SK-N-SH (cell line): ENCODE measurements at regions not wholly inside any gene's neighbourhood (a gene's known extent, or its start where the extent isn't known, plus 50 kb on each side); places are given as distances from the start of the nearest gene placed in this dataset.

Experiments
- CTCF ChIP-seq: fragments of 200-600 bp; sonication (generic); IDR thresholded peaks from 2 replicates; pipeline ENCODE4 v1.6.1; 2017; ENCODE audit warnings: antibody characterized with exemption, mild to moderate bottlenecking, moderate library complexity
- EP300 ChIP-seq, 2 experiments: IDR thresholded peaks; 2 replicates each; pipeline versions ENCODE4 v1.4.0 to v1.6.1; 2012; ENCODE audit warnings: borderline replicate concordance in 1 of 2, low read depth in 1 of 2, low read length in 1 of 2
- GABPA ChIP-seq: IDR thresholded peaks from 2 replicates; pipeline ENCODE4 v1.4.0; 2012; ENCODE audit warnings: low read depth, mild to moderate bottlenecking
- JUND ChIP-seq: IDR thresholded peaks from 2 replicates; pipeline ENCODE4 v1.4.0; 2012
- POLR2AphosphoS5 ChIP-seq: IDR thresholded peaks from 2 replicates; pipeline ENCODE4 v1.6.1; 2012; ENCODE audit warnings: low read depth, low read length
- RAD21 ChIP-seq: IDR thresholded peaks from 2 replicates; pipeline ENCODE4 v1.6.1; 2012; ENCODE audit warnings: mild to moderate bottlenecking, low read length
- RCOR1 ChIP-seq: fragments of 150-350 bp; IDR thresholded peaks from 2 replicates; pipeline ENCODE4 v1.6.1; 2017; ENCODE audit warnings: antibody characterized with exemption, low read length
- TF ChIP-seq, protein P1 (sequence below): IDR thresholded peaks from 2 replicates; pipeline ENCODE4 v1.4.0; 2012; ENCODE audit warnings: low read depth

- TF ChIP-seq RAD21 (no peak), GABPA (no peak), JUND (no peak), CTCF (no peak), EP300 (IDR thresholded peaks at IDR 0.05; ENCODE audit: borderline replicate concordance in 1 of 2, low read depth in 1 of 2, low read length in 1 of 2) (no peak), RCOR1 (no peak), POLR2AphosphoS5 (no peak)
- TF ChIP-seq, protein P1, sequence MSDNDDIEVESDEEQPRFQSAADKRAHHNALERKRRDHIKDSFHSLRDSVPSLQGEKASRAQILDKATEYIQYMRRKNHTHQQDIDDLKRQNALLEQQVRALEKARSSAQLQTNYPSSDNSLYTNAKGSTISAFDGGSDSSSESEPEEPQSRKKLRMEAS: no peak
Measured at GRCh38 chrX:125005863-125006262, 313.8 kb upstream of the TEX13C start.
